WERI-Rb-1 (cell line): ENCODE measurements at regions not wholly inside any gene's neighbourhood (a gene's known extent, or its start where the extent isn't known, plus 50 kb on each side); places are given as distances from the start of the nearest gene placed in this dataset.

ENCODE experiments used
- DNase-seq: peaks from one replicate; pipeline ENCODE4 v3.0.0-alpha.2; 2020
- H3K27ac ChIP-seq: fragments of 250-450 bp; sonication (Bioruptor Pico); 2 replicates; pipeline ENCODE4 v1.5.1; 2020; ENCODE audit warnings: mild to moderate bottlenecking, moderate library complexity
- H3K27me3 ChIP-seq: fragments of 250-450 bp; sonication (Bioruptor Pico); 2 replicates; pipeline ENCODE4 v1.5.1; 2021; ENCODE audit warnings: mild to moderate bottlenecking, low read depth, moderate library complexity; ENCODE audit not compliant: insufficient read depth, severe bottlenecking
- H3K36me3 ChIP-seq: fragments of 250-450 bp; sonication (Bioruptor Pico); 2 replicates; pipeline ENCODE4 v1.5.1; 2020; ENCODE audit warnings: mild to moderate bottlenecking, moderate library complexity
- H3K4me3 ChIP-seq: 2 replicates; pipeline ENCODE4 v1.5.1; 2011; ENCODE audit warnings: low read depth, mild to moderate bottlenecking, control low read depth, low read length
- H3K9me3 ChIP-seq: fragments of 250-450 bp; sonication (Bioruptor Pico); 2 replicates; pipeline ENCODE4 v1.5.1; 2021; ENCODE audit warnings: mild to moderate bottlenecking, moderate library complexity; ENCODE audit not compliant: severe bottlenecking
- TF ChIP-seq, protein P1 (sequence below): IDR thresholded peaks from 2 replicates; pipeline ENCODE4 v1.5.1; 2011; ENCODE audit warnings: low read depth, mild to moderate bottlenecking, control low read depth, inconsistent platforms, low read length

GRCh38 chr12:40635141-40635731 lies 57.0 kb upstream of the CNTN1 start:
- Histone ChIP-seq H3K27ac (no peak overlapping the region), H3K4me3 (no peak overlapping the region), H3K36me3 (no peaks in the 10 kb centered on the region), H3K9me3 (no peaks in the 10 kb centered on the region), H3K27me3 (no peaks in the 10 kb centered on the region)
- DNase-seq = no peak
- TF ChIP-seq, protein P1, sequence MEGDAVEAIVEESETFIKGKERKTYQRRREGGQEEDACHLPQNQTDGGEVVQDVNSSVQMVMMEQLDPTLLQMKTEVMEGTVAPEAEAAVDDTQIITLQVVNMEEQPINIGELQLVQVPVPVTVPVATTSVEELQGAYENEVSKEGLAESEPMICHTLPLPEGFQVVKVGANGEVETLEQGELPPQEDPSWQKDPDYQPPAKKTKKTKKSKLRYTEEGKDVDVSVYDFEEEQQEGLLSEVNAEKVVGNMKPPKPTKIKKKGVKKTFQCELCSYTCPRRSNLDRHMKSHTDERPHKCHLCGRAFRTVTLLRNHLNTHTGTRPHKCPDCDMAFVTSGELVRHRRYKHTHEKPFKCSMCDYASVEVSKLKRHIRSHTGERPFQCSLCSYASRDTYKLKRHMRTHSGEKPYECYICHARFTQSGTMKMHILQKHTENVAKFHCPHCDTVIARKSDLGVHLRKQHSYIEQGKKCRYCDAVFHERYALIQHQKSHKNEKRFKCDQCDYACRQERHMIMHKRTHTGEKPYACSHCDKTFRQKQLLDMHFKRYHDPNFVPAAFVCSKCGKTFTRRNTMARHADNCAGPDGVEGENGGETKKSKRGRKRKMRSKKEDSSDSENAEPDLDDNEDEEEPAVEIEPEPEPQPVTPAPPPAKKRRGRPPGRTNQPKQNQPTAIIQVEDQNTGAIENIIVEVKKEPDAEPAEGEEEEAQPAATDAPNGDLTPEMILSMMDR = no peak
